ENCODE measurements at regions not wholly inside any gene's neighbourhood (a gene's known extent, or its start where the extent isn't known, plus 50 kb on each side); places are given as distances from the start of the nearest gene placed in this dataset.

GRCh38 chr1:181205901-181206300, 117.4 kb downstream of the IER5 start:
- TF ChIP-seq, protein P1, sequence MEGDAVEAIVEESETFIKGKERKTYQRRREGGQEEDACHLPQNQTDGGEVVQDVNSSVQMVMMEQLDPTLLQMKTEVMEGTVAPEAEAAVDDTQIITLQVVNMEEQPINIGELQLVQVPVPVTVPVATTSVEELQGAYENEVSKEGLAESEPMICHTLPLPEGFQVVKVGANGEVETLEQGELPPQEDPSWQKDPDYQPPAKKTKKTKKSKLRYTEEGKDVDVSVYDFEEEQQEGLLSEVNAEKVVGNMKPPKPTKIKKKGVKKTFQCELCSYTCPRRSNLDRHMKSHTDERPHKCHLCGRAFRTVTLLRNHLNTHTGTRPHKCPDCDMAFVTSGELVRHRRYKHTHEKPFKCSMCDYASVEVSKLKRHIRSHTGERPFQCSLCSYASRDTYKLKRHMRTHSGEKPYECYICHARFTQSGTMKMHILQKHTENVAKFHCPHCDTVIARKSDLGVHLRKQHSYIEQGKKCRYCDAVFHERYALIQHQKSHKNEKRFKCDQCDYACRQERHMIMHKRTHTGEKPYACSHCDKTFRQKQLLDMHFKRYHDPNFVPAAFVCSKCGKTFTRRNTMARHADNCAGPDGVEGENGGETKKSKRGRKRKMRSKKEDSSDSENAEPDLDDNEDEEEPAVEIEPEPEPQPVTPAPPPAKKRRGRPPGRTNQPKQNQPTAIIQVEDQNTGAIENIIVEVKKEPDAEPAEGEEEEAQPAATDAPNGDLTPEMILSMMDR (IDR thresholded peaks at IDR 0.05; ENCODE audit: low read length), result no peak
- TF ChIP-seq EZH2 (optimal IDR thresholded peaks at IDR 0.05; ENCODE audit: low read depth, low read length) (no peak), EZH2phosphoT487 (IDR thresholded peaks at IDR 0.05; ENCODE audit: low read length) (no peak)

All from MM.1S (cell line).